Osteocyte (in vitro differentiated cells): ENCODE measurements at regions not wholly inside any gene's neighbourhood (a gene's known extent, or its start where the extent isn't known, plus 50 kb on each side); places are given as distances from the start of the nearest gene placed in this dataset.

Source experiments
- DNase-seq: peaks from one replicate; pipeline ENCODE4 v3.0.0; 2021; ENCODE audit warnings: mixed read lengths; ENCODE audit not compliant: unreplicated experiment; ENCODE audit errors: extremely low spot score
- H3K27ac Mint-ChIP-seq: one replicate; pipeline ENCODE4 v1.8.0; 2021; ENCODE audit warnings: mild to moderate bottlenecking, mixed read lengths; ENCODE audit not compliant: unreplicated experiment
- H3K27me3 Mint-ChIP-seq: one replicate; pipeline ENCODE4 v1.8.0; 2021; ENCODE audit warnings: mixed read lengths; ENCODE audit not compliant: unreplicated experiment
- H3K36me3 Mint-ChIP-seq: one replicate; pipeline ENCODE4 v1.8.0; 2021; ENCODE audit warnings: mixed read lengths; ENCODE audit not compliant: unreplicated experiment
- H3K4me1 Mint-ChIP-seq: one replicate; pipeline ENCODE4 v1.8.0; 2021; ENCODE audit warnings: mixed read lengths; ENCODE audit not compliant: unreplicated experiment
- H3K4me3 Mint-ChIP-seq: one replicate; pipeline ENCODE4 v1.8.0; 2021; ENCODE audit warnings: mild to moderate bottlenecking, moderate library complexity, mixed read lengths; ENCODE audit not compliant: unreplicated experiment
- H3K9me3 Mint-ChIP-seq: one replicate; pipeline ENCODE4 v1.8.0; 2021; ENCODE audit warnings: mixed read lengths; ENCODE audit not compliant: unreplicated experiment
- TF ChIP-seq, protein P1 (sequence below): fragments of 200-600 bp; sonication (generic); IDR thresholded peaks from 2 replicates; pipeline ENCODE4 v1.5.0; 2021; ENCODE audit warnings: antibody characterized with exemption, mild to moderate bottlenecking, moderate library complexity

DNA sequence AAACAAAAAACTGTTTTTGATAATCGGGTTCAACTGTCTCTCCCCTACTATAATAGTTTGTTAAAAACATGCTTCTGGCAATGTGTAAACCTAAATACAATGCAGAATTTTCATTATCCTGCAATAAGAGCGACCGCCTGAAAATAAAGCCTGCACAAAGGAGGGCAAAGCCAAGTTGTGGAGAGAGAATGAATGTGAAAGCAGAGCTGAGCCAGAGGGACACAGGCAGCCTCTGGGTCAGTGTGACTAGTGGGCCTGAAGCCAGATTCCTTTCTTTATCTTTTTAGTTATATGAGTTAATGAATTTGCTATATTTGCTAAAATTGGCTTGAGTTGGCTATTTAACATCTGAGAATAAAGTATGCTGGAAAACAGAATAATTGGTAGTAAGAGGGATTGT lies 615.2 kb downstream of the PLA2G4A start:
- Mint-ChIP-seq H3K4me1 (no peaks in the 10 kb centered on the region), H3K27me3 (no peaks in the 10 kb centered on the region), H3K27ac (no peak overlapping the region), H3K9me3 (no peaks in the 10 kb centered on the region), H3K4me3 (no peak overlapping the region), H3K36me3 (no peaks in the 10 kb centered on the region)
- DNase-seq: no peak
- TF ChIP-seq, protein P1, sequence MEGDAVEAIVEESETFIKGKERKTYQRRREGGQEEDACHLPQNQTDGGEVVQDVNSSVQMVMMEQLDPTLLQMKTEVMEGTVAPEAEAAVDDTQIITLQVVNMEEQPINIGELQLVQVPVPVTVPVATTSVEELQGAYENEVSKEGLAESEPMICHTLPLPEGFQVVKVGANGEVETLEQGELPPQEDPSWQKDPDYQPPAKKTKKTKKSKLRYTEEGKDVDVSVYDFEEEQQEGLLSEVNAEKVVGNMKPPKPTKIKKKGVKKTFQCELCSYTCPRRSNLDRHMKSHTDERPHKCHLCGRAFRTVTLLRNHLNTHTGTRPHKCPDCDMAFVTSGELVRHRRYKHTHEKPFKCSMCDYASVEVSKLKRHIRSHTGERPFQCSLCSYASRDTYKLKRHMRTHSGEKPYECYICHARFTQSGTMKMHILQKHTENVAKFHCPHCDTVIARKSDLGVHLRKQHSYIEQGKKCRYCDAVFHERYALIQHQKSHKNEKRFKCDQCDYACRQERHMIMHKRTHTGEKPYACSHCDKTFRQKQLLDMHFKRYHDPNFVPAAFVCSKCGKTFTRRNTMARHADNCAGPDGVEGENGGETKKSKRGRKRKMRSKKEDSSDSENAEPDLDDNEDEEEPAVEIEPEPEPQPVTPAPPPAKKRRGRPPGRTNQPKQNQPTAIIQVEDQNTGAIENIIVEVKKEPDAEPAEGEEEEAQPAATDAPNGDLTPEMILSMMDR: no peak

DNA sequence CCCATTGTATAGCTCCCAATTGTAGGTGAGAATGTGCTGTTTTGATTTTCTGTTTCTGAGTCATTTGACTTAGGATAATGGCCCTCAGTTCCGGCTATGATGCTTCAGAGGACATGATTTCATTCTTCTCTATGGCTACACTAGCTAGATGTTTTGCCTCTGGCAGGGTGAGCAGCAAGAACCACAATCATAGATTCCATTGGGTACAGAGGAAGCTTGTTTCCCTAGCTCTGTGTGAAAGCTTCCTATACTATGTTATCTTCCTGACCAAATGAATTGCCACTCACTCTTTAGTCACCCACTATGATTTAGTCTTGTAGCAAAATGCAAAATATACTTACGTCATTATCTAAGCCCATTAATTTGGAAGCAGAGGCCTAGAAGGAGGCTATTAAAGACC lies 616.3 kb downstream of the PLA2G4A start:
- H3K27ac Mint-ChIP-seq: no peak overlapping the region
- H3K27me3 Mint-ChIP-seq: no peaks in the 10 kb centered on the region
- H3K36me3 Mint-ChIP-seq: no peaks in the 10 kb centered on the region
- no peaks in the 10 kb centered on the region for H3K9me3 Mint-ChIP-seq
- no peaks in the 10 kb centered on the region for H3K4me1 Mint-ChIP-seq
- TF ChIP-seq, protein P1: no peak
- H3K4me3 Mint-ChIP-seq: no peak overlapping the region
- DNase-seq: no peak

DNA sequence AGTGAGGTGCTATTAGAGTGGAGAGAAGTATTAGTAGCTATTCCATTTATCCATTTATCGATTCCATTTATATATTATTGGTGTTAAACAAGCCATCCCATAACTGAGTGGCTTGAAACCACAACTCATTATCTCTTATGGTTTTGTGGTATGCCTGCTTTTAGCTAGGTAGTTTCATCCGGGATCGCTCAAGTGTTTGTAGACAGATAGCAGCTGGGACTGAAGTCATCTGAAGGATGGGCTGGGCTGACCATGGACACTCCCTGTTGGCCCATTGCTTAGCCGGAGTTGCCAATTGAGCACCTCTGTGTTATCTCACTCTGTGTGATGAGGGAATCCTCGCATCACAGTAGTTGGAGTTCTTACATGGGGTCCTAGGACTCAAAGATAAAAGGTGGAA lies 622.5 kb downstream of the PLA2G4A start:
- H3K4me3 Mint-ChIP-seq: no peak overlapping the region
- no peaks in the 10 kb centered on the region for H3K27me3 Mint-ChIP-seq
- DNase-seq: no peak

DNA sequence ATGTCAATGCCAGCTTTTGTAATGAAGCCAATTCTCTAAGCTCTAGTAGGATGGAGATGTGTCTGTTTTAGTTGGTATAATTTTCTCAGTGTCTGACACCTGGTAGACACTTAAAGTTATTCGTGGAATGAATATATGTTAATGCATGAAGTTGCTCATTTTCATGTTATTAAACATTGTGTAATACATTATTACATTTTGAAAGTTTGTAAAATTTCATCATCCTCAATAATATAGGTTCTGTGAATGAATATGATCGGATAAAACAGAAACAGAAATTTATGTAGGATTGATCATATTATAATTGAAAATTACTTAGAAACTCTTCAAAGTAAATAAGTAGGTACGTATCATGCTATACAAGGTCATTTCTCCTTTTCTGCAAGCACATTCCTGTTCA lies 625.3 kb downstream of the PLA2G4A start:
- no peak for DNase-seq
- Mint-ChIP-seq H3K27ac (no peak overlapping the region), H3K4me3 (no peak overlapping the region), H3K9me3 (no peaks in the 10 kb centered on the region), H3K36me3 (no peaks in the 10 kb centered on the region), H3K4me1 (no peaks in the 10 kb centered on the region), H3K27me3 (no peaks in the 10 kb centered on the region)
- TF ChIP-seq, protein P1: no peak

More for the DNA sequence above, 622.5 kb downstream of the PLA2G4A start:
- TF ChIP-seq, protein P1: no peak
- no peaks in the 10 kb centered on the region for H3K4me1 Mint-ChIP-seq
- H3K36me3 Mint-ChIP-seq: no peaks in the 10 kb centered on the region
- H3K27ac Mint-ChIP-seq: no peak overlapping the region
- no peaks in the 10 kb centered on the region for H3K9me3 Mint-ChIP-seq

DNA sequence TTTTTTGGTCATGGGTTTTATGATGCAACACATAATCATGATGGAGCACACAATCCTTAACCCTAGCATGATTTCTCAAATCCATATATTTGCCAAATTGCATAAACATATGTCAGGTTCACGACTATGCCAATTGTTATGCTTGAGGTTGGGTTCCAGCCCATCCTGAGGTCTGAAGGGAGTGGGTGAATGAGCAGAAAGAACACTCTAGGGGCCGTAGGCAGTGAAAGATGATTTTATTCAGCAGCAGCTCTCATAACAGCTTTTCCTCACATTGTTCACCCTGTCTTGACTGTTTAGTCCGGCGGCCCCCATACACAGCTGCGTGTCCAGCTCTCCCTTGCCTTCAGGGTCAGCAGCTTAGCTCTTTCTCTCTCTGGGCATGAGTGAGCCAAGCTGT lies 627.7 kb downstream of the PLA2G4A start:
- TF ChIP-seq, protein P1: no peak
- H3K9me3 Mint-ChIP-seq: no peaks in the 10 kb centered on the region

More for the DNA sequence above, 627.7 kb downstream of the PLA2G4A start:
- Mint-ChIP-seq H3K4me3 (no peak overlapping the region), H3K4me1 (no peaks in the 10 kb centered on the region), H3K27me3 (no peaks in the 10 kb centered on the region), H3K27ac (no peak overlapping the region), H3K36me3 (no peaks in the 10 kb centered on the region)
- no peak for DNase-seq
